Erythroblast (primary cell): ENCODE measurements at regions not wholly inside any gene's neighbourhood (a gene's known extent, or its start where the extent isn't known, plus 50 kb on each side); places are given as distances from the start of the nearest gene placed in this dataset.

Experiments used
- DNase-seq, 2 experiments: peaks; one replicate each; lab custom pipeline; 2025; lab: John Stamatoyannopoulos, UW
- GATA1 ChIP-seq: IDR thresholded peaks from 2 replicates; pipeline ENCODE4 v1.6.1; 2011; ENCODE audit warnings: low read depth, mild to moderate bottlenecking, control low read depth, low read length, moderate library complexity
- POLR2A ChIP-seq: IDR thresholded peaks from 2 replicates; pipeline ENCODE4 v1.6.1; 2011; ENCODE audit warnings: mild to moderate bottlenecking, low read length

- no peak for TF ChIP-seq POLR2A
- no peak for TF ChIP-seq GATA1
- DNase-seq: no peak
These were observed 73.1 kb downstream of the IRF8 start for GRCh38 chr16:85971902-85972638.

- TF ChIP-seq GATA1 (no peak), POLR2A (no peak)
- no peak for DNase-seq
These were observed 75.7 kb downstream of the IRF8 start for GRCh38 chr16:85974428-85975375.

- TF ChIP-seq GATA1 (no peak), POLR2A (no peak)
- no peak for DNase-seq
These were observed 76.6 kb downstream of the IRF8 start for GRCh38 chr16:85975451-85975981.

- TF ChIP-seq POLR2A (no peak), GATA1 (no peak)
- no peak for DNase-seq
These were observed 79.4 kb downstream of the IRF8 start for GRCh38 chr16:85978291-85978775.

- no peak for DNase-seq
- TF ChIP-seq POLR2A (no peak), GATA1 (no peak)
These were observed 80.0 kb downstream of the IRF8 start for GRCh38 chr16:85978976-85979375.

- TF ChIP-seq GATA1: no peak
- no peak for TF ChIP-seq POLR2A
- no peak for DNase-seq
These were observed 80.6 kb downstream of the IRF8 start for GRCh38 chr16:85979605-85980004.

GRCh38 chr16:85980686-85981085 is 81.7 kb downstream of the IRF8 start:
- no peak for DNase-seq
- TF ChIP-seq GATA1 (no peak), POLR2A (no peak)

- no peak for TF ChIP-seq POLR2A
- TF ChIP-seq GATA1: no peak
- no peak for DNase-seq
These were observed 83.0 kb downstream of the IRF8 start for GRCh38 chr16:85981826-85982562.

GRCh38 chr16:85982563-85982939 is 83.6 kb downstream of the IRF8 start:
- TF ChIP-seq GATA1 (no peak), POLR2A (no peak)
- DNase-seq: no peak

- no peak for DNase-seq
- no peak for TF ChIP-seq GATA1
- TF ChIP-seq POLR2A: no peak
These were observed 84.1 kb downstream of the IRF8 start for GRCh38 chr16:85983064-85983463.

- no peak for TF ChIP-seq POLR2A
- TF ChIP-seq GATA1: no peak
- DNase-seq: no peak
These were observed 84.8 kb downstream of the IRF8 start for GRCh38 chr16:85983606-85984230.

GRCh38 chr16:85984231-85984880 is 85.4 kb downstream of the IRF8 start:
- TF ChIP-seq POLR2A: no peak
- no peak for TF ChIP-seq GATA1
- no peak for DNase-seq
